Cardiac muscle cell (in vitro differentiated cells and primary cell): ENCODE measurements at regions not wholly inside any gene's neighbourhood (a gene's known extent, or its start where the extent isn't known, plus 50 kb on each side); places are given as distances from the start of the nearest gene placed in this dataset.

Experiments used
- DNase-seq, 2 donors: peaks; one replicate each; pipeline versions ENCODE4 v3.0.0 to v3.0.0-alpha.2; 2010 to 2017; ENCODE audit warnings: low read depth in 1 of 2, low spot score in 1 of 2
- H3K27ac ChIP-seq: fragments of 200-600 bp; sonication (generic); 2 replicates; pipeline ENCODE4 v1.5.1; 2016
- H3K27me3 ChIP-seq: fragments of 200-600 bp; sonication (generic); 2 replicates; pipeline ENCODE4 v1.6.0; 2016; ENCODE audit warnings: control low read depth
- H3K36me3 ChIP-seq: fragments of 200-600 bp; sonication (generic); 2 replicates; pipeline ENCODE4 v1.5.1; 2016; ENCODE audit warnings: control low read depth
- H3K4me1 ChIP-seq: fragments of 200-600 bp; sonication (generic); 2 replicates; pipeline ENCODE4 v1.8.1; 2017; ENCODE audit warnings: low read depth, mild to moderate bottlenecking, mixed run types
- H3K4me3 ChIP-seq: fragments of 200-600 bp; sonication (generic); 2 replicates; pipeline ENCODE4 v1.5.1; 2016; ENCODE audit warnings: mild to moderate bottlenecking
- H3K9me3 ChIP-seq: fragments of 200-600 bp; sonication (generic); 2 replicates; pipeline ENCODE4 v1.5.1; 2017; ENCODE audit warnings: low read depth, mild to moderate bottlenecking, control low read depth
- TF ChIP-seq, protein P1 (sequence below): IDR thresholded peaks from 2 replicates; pipeline ENCODE4 v1.5.1; 2012; ENCODE audit warnings: low read depth, mild to moderate bottlenecking, low read length

DNA sequence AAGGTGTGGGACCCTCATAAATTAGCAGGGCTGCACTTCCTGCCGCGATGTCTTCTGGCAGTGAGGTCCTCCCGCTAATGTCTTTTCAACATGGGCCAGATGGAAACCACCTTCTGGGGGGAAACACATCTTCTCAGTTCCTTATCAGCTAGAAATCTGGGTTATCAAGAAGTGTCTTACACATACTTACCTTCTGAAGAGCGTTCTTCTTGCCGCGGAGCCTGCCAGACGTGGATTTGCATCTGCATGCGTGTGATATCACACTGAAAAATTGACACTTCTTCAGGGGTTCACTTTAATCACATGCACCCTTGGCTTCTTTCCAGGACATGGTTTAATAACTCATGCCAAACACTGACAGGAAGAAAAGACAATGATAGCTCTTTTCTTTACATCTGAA, 163.5 kb upstream of the SOX11 start:
- Histone ChIP-seq H3K4me3 (no peak overlapping the region), H3K9me3 (no peaks in the 10 kb centered on the region), H3K4me1 (no peaks in the 10 kb centered on the region), H3K36me3 (no peaks in the 10 kb centered on the region), H3K27ac (no peak overlapping the region), H3K27me3 (no peaks in the 10 kb centered on the region)
- DNase-seq, result no peak
- TF ChIP-seq, protein P1, sequence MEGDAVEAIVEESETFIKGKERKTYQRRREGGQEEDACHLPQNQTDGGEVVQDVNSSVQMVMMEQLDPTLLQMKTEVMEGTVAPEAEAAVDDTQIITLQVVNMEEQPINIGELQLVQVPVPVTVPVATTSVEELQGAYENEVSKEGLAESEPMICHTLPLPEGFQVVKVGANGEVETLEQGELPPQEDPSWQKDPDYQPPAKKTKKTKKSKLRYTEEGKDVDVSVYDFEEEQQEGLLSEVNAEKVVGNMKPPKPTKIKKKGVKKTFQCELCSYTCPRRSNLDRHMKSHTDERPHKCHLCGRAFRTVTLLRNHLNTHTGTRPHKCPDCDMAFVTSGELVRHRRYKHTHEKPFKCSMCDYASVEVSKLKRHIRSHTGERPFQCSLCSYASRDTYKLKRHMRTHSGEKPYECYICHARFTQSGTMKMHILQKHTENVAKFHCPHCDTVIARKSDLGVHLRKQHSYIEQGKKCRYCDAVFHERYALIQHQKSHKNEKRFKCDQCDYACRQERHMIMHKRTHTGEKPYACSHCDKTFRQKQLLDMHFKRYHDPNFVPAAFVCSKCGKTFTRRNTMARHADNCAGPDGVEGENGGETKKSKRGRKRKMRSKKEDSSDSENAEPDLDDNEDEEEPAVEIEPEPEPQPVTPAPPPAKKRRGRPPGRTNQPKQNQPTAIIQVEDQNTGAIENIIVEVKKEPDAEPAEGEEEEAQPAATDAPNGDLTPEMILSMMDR, result no peak

GRCh38 chr2:5530011-5530696, 162.0 kb upstream of the SOX11 start:
- Histone ChIP-seq H3K27me3 (no peaks in the 10 kb centered on the region), H3K27ac (no peak overlapping the region), H3K9me3 (no peaks in the 10 kb centered on the region), H3K4me1 (no peaks in the 10 kb centered on the region), H3K36me3 (no peaks in the 10 kb centered on the region), H3K4me3 (no peak overlapping the region)
- TF ChIP-seq, protein P1, result no peak
- no peak for DNase-seq

- no peaks in the 10 kb centered on the region for H3K27me3 ChIP-seq
- H3K27ac ChIP-seq, result no peak overlapping the region
- H3K4me3 ChIP-seq, result no peak overlapping the region
- H3K4me1 ChIP-seq, result peaks cover 7% of the 10 kb centered on the region
- TF ChIP-seq, protein P1, result no peak
- no peak for DNase-seq
- H3K9me3 ChIP-seq, result no peaks in the 10 kb centered on the region
- no peaks in the 10 kb centered on the region for H3K36me3 ChIP-seq
Measured at GRCh38 chr2:5535301-5535700, 156.9 kb upstream of the SOX11 start.

DNA sequence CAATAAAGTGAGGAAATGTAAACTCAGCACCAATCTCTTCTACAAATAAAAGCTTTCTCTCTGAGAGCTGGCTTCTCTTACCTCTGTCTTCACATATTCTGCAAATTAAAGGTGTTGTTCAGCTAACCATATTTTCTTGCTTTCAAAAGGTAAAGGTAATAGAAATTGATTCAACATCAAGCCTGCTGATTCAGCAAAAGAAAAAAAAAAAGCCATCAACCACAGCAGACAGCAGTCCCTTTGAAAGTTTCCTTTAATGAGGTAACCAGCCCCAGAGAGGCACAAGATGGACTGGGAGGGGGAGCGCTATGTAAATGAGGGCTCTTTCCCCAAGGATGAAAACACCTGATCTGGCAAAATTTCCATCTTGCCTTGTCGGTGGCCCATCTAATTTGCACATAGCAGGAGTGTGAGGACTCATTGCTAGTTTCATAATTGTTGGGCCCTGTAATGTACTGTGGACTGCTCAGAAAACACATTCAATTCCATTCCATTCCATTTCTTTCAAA, 154.9 kb upstream of the SOX11 start:
- TF ChIP-seq, protein P1, result no peak
- Histone ChIP-seq H3K9me3 (no peaks in the 10 kb centered on the region), H3K27me3 (no peaks in the 10 kb centered on the region), H3K27ac (no peak overlapping the region), H3K4me3 (no peak overlapping the region), H3K4me1 (peaks cover 7% of the 10 kb centered on the region), H3K36me3 (no peaks in the 10 kb centered on the region)
- DNase-seq, result no peak

DNA sequence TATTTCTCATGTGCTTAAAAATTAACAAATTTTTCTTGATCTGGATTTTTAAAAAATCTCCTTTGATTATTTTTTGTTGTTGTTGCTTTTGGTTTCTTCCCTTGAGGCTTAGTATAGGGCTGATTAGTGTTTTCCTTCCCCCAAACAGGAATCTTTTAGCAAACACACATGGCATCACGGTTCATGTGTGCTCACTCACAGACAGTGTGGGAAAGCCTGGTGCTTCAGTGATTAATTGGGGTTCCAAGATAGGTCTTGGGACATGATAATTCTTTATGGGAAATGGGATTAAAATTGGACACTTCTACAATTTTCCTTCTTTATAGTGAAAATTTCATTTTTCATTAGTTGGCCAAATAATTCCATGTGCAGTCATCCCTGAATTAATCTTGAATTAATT, 153.9 kb upstream of the SOX11 start:
- Histone ChIP-seq H3K27ac (peak overlapping the region; percentile 65), H3K9me3 (no peaks in the 10 kb centered on the region), H3K4me1 (peaks cover 7% of the 10 kb centered on the region), H3K36me3 (no peaks in the 10 kb centered on the region), H3K27me3 (no peaks in the 10 kb centered on the region), H3K4me3 (no peak overlapping the region)
- TF ChIP-seq, protein P1, result no peak
- no peak for DNase-seq

GRCh38 chr2:5538772-5539171, 153.4 kb upstream of the SOX11 start:
- DNase-seq, result no peak

More at GRCh38 chr2:5538772-5539171, 153.4 kb upstream of the SOX11 start:
- H3K9me3 ChIP-seq, result no peaks in the 10 kb centered on the region
- no peak overlapping the region for H3K4me3 ChIP-seq
- no peaks in the 10 kb centered on the region for H3K27me3 ChIP-seq
- TF ChIP-seq, protein P1, result no peak
- peak overlapping the region; percentile 65 for H3K27ac ChIP-seq
- no peaks in the 10 kb centered on the region for H3K36me3 ChIP-seq
- peaks cover 7% of the 10 kb centered on the region for H3K4me1 ChIP-seq
